Esophagus muscularis mucosa (tissue), 3 donors: ENCODE measurements at regions not wholly inside any gene's neighbourhood (a gene's known extent, or its start where the extent isn't known, plus 50 kb on each side); places are given as distances from the start of the nearest gene placed in this dataset.

Experiments used
- EP300 ChIP-seq: sonication (generic); formaldehyde crosslinking; IDR thresholded peaks from one replicate; pipeline ENCODE4 v1.6.1; 2017; ENCODE audit warnings: antibody characterized with exemption
- TF ChIP-seq, protein P1 (sequence below), 3 experiments: fragments of 200-600 bp in 2 of 3; fragments of 450-650 bp in 1 of 3; sonication (generic) in 2 of 3; IDR thresholded peaks; one replicate each; pipeline ENCODE4 v1.5.1; 2017 to 2019; ENCODE audit warnings: antibody characterized with exemption in 3 of 3, mild to moderate bottlenecking in 2 of 3, moderate library complexity in 1 of 3

- TF ChIP-seq, protein P1, sequence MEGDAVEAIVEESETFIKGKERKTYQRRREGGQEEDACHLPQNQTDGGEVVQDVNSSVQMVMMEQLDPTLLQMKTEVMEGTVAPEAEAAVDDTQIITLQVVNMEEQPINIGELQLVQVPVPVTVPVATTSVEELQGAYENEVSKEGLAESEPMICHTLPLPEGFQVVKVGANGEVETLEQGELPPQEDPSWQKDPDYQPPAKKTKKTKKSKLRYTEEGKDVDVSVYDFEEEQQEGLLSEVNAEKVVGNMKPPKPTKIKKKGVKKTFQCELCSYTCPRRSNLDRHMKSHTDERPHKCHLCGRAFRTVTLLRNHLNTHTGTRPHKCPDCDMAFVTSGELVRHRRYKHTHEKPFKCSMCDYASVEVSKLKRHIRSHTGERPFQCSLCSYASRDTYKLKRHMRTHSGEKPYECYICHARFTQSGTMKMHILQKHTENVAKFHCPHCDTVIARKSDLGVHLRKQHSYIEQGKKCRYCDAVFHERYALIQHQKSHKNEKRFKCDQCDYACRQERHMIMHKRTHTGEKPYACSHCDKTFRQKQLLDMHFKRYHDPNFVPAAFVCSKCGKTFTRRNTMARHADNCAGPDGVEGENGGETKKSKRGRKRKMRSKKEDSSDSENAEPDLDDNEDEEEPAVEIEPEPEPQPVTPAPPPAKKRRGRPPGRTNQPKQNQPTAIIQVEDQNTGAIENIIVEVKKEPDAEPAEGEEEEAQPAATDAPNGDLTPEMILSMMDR (IDR thresholded peaks at IDR 0.05), result no peak
- no peak for TF ChIP-seq EP300
Observed at GRCh38 chr6:120407696-120408095, 926.6 kb downstream of the TBC1D32 start.
